Spleen (tissue), 11 donors: ENCODE measurements at regions not wholly inside any gene's neighbourhood (a gene's known extent, or its start where the extent isn't known, plus 50 kb on each side); places are given as distances from the start of the nearest gene placed in this dataset.
A peak's percentile ranks its signal among the peaks of the same experiment; 100 is the strongest.

Experiments used
- DNase-seq: peaks from one replicate; pipeline ENCODE4 v3.0.0-alpha.2; 2020
- H3K27ac ChIP-seq, 8 donors: fragments of 200-600 bp; sonication (generic) in 7 of 8; 1 replicate in 4 of 8; 2 replicates in 4 of 8; pipeline versions ENCODE4 v1.5.0 to v1.8.0; 2016 to 2021; ENCODE audit warnings: inconsistent platforms in 4 of 8, mild to moderate bottlenecking in 4 of 8, moderate library complexity in 1 of 8
- H3K27me3 ChIP-seq, 7 donors: fragments of 200-600 bp; sonication (generic) in 6 of 7; replicated peaks in 1 of 7; 1 replicate in 4 of 7; 2 replicates in 3 of 7; pipeline versions ENCODE4 v1.5.0 to v1.8.0; 2016 to 2021; ENCODE audit warnings: inconsistent platforms in 3 of 7, mild to moderate bottlenecking in 1 of 7
- H3K36me3 ChIP-seq, 6 donors: fragments of 200-600 bp; sonication (generic) in 5 of 6; 1 replicate in 4 of 6; 2 replicates in 2 of 6; pipeline versions ENCODE4 v1.5.0 to v1.8.0; 2016 to 2021; ENCODE audit warnings: inconsistent platforms in 2 of 6
- H3K4me1 ChIP-seq, 6 donors: fragments of 200-600 bp; sonication (generic) in 5 of 6; 1 replicate in 3 of 6; 2 replicates in 3 of 6; pipeline versions ENCODE4 v1.5.0 to v1.8.0; 2016 to 2021; ENCODE audit warnings: inconsistent platforms in 3 of 6
- H3K4me3 ChIP-seq, 8 donors: fragments of 200-600 bp; sonication (generic) in 7 of 8; 1 replicate in 4 of 8; 2 replicates in 4 of 8; pipeline versions ENCODE4 v1.5.0 to v1.8.0; 2016 to 2021; ENCODE audit warnings: inconsistent platforms in 4 of 8, mild to moderate bottlenecking in 4 of 8, moderate library complexity in 2 of 8
- H3K9me3 ChIP-seq, 8 donors: fragments of 200-600 bp; sonication (generic) in 7 of 8; 1 replicate in 4 of 8; 2 replicates in 4 of 8; pipeline versions ENCODE4 v1.5.0 to v1.8.0; 2016 to 2021; ENCODE audit warnings: inconsistent platforms in 4 of 8
- POLR2A ChIP-seq, 3 donors: fragments of 450-650 bp; IDR thresholded peaks; one replicate each; pipeline ENCODE4 v1.5.1; 2017; ENCODE audit warnings: antibody characterized with exemption in 3 of 3, mild to moderate bottlenecking in 1 of 3
- POLR2AphosphoS5 ChIP-seq, 3 donors: sonication (generic); formaldehyde crosslinking; IDR thresholded peaks; one replicate each; pipeline ENCODE4 v1.5.1; 2017; ENCODE audit warnings: antibody characterized with exemption in 3 of 3
- WGBS, 5 donors: extraction: QIAGEN DNeasy Blood & Tissue Kit in 3 of 5; methylation state at CpG; one replicate each; pipeline versions ENCODE4 v1.1.5 to v1.1.7; 2013 to 2018; 5-methylcytosine and 5-hydroxymethylcytosine counted together
- intact Hi-C: fragments of 100-400 bp; cut with DNase I; formaldehyde crosslinking; loops from one replicate; pipeline ENCODE4 v1.15.0; 2023; ENCODE audit warnings: low total_unique reads
- TF ChIP-seq, protein P1 (sequence below), 11 experiments: fragments of 200-600 bp in 7 of 11; fragments of 450-650 bp in 4 of 11; sonication (generic) in 4 of 11; IDR thresholded peaks in 8 of 11; conservative IDR thresholded peaks in 3 of 11; 1 replicate in 7 of 11; 2 replicates in 4 of 11; pipeline versions ENCODE4 v1.4.0 to v1.8.0; 2016 to 2021; ENCODE audit warnings: antibody characterized with exemption in 11 of 11, inconsistent platforms in 4 of 11, mild to moderate bottlenecking in 1 of 11
- donor health status: healthy with polysubstance abuse.
- donor health status: DM: no; HTN: no; CAD: no; lungs with moderate emphysema.
- donor health status: DM: no; HTN: no; CAD: no.
- donor health status: Bipolar disorder and iron deficiency.
- donor health status: healthy.
- donor health status: DM: no; HTN: no; CAD: no.
- donor health status: DM: yes; HTN: yes; CAD: no.

GRCh38 chr1:228958121-228958520 lies 222.8 kb downstream of the RHOU start:
- TF ChIP-seq, protein P1, sequence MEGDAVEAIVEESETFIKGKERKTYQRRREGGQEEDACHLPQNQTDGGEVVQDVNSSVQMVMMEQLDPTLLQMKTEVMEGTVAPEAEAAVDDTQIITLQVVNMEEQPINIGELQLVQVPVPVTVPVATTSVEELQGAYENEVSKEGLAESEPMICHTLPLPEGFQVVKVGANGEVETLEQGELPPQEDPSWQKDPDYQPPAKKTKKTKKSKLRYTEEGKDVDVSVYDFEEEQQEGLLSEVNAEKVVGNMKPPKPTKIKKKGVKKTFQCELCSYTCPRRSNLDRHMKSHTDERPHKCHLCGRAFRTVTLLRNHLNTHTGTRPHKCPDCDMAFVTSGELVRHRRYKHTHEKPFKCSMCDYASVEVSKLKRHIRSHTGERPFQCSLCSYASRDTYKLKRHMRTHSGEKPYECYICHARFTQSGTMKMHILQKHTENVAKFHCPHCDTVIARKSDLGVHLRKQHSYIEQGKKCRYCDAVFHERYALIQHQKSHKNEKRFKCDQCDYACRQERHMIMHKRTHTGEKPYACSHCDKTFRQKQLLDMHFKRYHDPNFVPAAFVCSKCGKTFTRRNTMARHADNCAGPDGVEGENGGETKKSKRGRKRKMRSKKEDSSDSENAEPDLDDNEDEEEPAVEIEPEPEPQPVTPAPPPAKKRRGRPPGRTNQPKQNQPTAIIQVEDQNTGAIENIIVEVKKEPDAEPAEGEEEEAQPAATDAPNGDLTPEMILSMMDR (IDR thresholded peaks at IDR 0.05 in 8 of 11, conservative IDR thresholded peaks at IDR 0.05 in 3 of 11): no peak
- TF ChIP-seq POLR2A (IDR thresholded peaks at IDR 0.05): no peak
- TF ChIP-seq POLR2AphosphoS5 (IDR thresholded peaks at IDR 0.05): no peak
- H3K27me3 ChIP-seq: no peaks in the 10 kb centered on the region
- no peak overlapping the region for H3K4me3 ChIP-seq
- H3K9me3 ChIP-seq: peaks cover 0 to 6% (median 0%) of the 10 kb centered on the region in 8 donors
- H3K27ac ChIP-seq: no peak overlapping the region
- H3K4me1 ChIP-seq: peaks cover 0 to 13% (median 0%) of the 10 kb centered on the region in 6 donors
- intact Hi-C loops: no loop called here
- no peaks in the 10 kb centered on the region for H3K36me3 ChIP-seq
- WGBS, 5 donors: 85 to 91% (median 89%) methylated on average over 4 of the region's 4 CpGs
- DNase-seq: no peak

GRCh38 chr1:228958741-228959140 lies 223.5 kb downstream of the RHOU start:
- Histone ChIP-seq H3K9me3 (peaks cover 0 to 6% (median 0%) of the 10 kb centered on the region in 8 donors), H3K4me1 (peaks cover 0 to 13% (median 0%) of the 10 kb centered on the region in 6 donors), H3K27me3 (no peaks in the 10 kb centered on the region), H3K4me3 (no peak overlapping the region), H3K27ac (no peak overlapping the region), H3K36me3 (no peaks in the 10 kb centered on the region)
- DNase-seq: no peak
- intact Hi-C loops: no loop called here
- 87 to 95% (median 93%) methylated on average over 2 of the region's 2 CpGs for WGBS, 5 donors
- no peak for TF ChIP-seq POLR2A (IDR thresholded peaks at IDR 0.05)
- TF ChIP-seq, protein P1 (IDR thresholded peaks at IDR 0.05 in 8 of 11, conservative IDR thresholded peaks at IDR 0.05 in 3 of 11): no peak
- TF ChIP-seq POLR2AphosphoS5 (IDR thresholded peaks at IDR 0.05): no peak

DNA sequence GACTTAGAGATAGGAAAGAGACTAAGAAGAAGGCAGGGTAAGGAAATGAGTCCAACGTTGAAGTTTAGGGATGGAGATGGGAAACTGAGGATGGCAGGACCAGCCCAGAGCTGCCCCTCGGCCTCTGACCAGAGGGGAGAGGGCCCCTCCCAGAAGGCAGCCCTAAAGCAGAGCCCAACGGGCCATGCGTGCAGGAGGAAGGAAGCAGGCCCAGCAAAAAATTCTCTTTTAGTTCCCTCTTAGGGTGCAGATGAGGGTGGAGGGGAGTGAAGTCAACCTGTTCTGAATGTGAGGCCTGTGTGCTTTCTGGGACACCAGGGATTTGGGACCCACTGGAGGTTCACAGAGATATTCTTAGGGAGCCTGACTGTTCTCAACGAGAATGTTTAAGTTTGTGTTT lies 225.4 kb downstream of the RHOU start:
- Histone ChIP-seq H3K27ac (peak overlapping the region in 3 of 8 donors; percentile 22 to 48 (median 45)), H3K4me1 (peaks cover 0 to 13% (median 0%) of the 10 kb centered on the region in 6 donors), H3K4me3 (no peak overlapping the region), H3K36me3 (no peaks in the 10 kb centered on the region), H3K9me3 (no peaks in the 10 kb centered on the region), H3K27me3 (no peaks in the 10 kb centered on the region)
- intact Hi-C loops: no loop called here
- TF ChIP-seq POLR2A (IDR thresholded peaks at IDR 0.05): no peak
- TF ChIP-seq POLR2AphosphoS5 (IDR thresholded peaks at IDR 0.05): no peak
- TF ChIP-seq, protein P1 (IDR thresholded peaks at IDR 0.05 in 8 of 11, conservative IDR thresholded peaks at IDR 0.05 in 3 of 11): no peak
- DNase-seq: no peak
- 38 to 43% (median 40%) methylated on average over 5 of the region's 5 CpGs for WGBS, 5 donors

GRCh38 chr1:228961511-228961910 lies 226.2 kb downstream of the RHOU start:
- 67 to 82% (median 72%) methylated on average over 6 of the region's 6 CpGs for WGBS, 5 donors
- intact Hi-C loops: no loop called here
- Histone ChIP-seq H3K9me3 (no peaks in the 10 kb centered on the region), H3K27ac (peak overlapping the region in 2 of 8 donors; percentile 45 to 48), H3K4me1 (peaks cover 0 to 13% (median 0%) of the 10 kb centered on the region in 6 donors), H3K27me3 (no peaks in the 10 kb centered on the region), H3K36me3 (no peaks in the 10 kb centered on the region), H3K4me3 (no peak overlapping the region)
- no peak for DNase-seq
- TF ChIP-seq, protein P1 (IDR thresholded peaks at IDR 0.05 in 8 of 11, conservative IDR thresholded peaks at IDR 0.05 in 3 of 11): no peak
- no peak for TF ChIP-seq POLR2AphosphoS5 (IDR thresholded peaks at IDR 0.05)
